HG02938 (cell line): ENCODE measurements at regions not wholly inside any gene's neighbourhood (a gene's known extent, or its start where the extent isn't known, plus 50 kb on each side); places are given as distances from the start of the nearest gene placed in this dataset.
A peak's percentile ranks its signal among the peaks of the same experiment; 100 is the strongest.
"Not testable (repeated sequence)": the region's sequence is repeated elsewhere in the genome, so short reads cannot be mapped to it uniquely, and the experiment has no call there.

Experiments
- ATAC-seq: cut with Tn5 transposase; IDR thresholded peaks from one replicate; pipeline ENCODE4 v1.9.1; 2021; ENCODE audit warnings: mild to moderate bottlenecking, moderate library complexity; ENCODE audit not compliant: unreplicated experiment

- not testable (repeated sequence) for ATAC-seq
Measured at GRCh38 chr3:30541156-30541555, 65.2 kb upstream of the TGFBR2 start.

GRCh38 chr3:30542897-30543296 lies 63.5 kb upstream of the TGFBR2 start:
- no peak for ATAC-seq

- ATAC-seq, result no peak
Measured at GRCh38 chr3:30544812-30545211, 61.6 kb upstream of the TGFBR2 start.

- ATAC-seq, result no peak
Measured at GRCh38 chr3:30546934-30547333, 59.5 kb upstream of the TGFBR2 start.

- ATAC-seq, result no peak
Measured at GRCh38 chr3:30547716-30548115, 58.7 kb upstream of the TGFBR2 start.

GRCh38 chr3:30548600-30548999 lies 57.8 kb upstream of the TGFBR2 start:
- ATAC-seq, result peak; percentile 75

GRCh38 chr3:30549600-30549999 lies 56.8 kb upstream of the TGFBR2 start:
- no peak for ATAC-seq

GRCh38 chr3:30550246-30550645 lies 56.2 kb upstream of the TGFBR2 start:
- ATAC-seq, result no peak

GRCh38 chr3:30551266-30551665 lies 55.1 kb upstream of the TGFBR2 start:
- ATAC-seq, result no peak

- ATAC-seq, result no peak
Measured at GRCh38 chr3:30551927-30552326, 54.5 kb upstream of the TGFBR2 start.

GRCh38 chr3:30553641-30554316 lies 52.6 kb upstream of the TGFBR2 start:
- no peak for ATAC-seq

GRCh38 chr3:30554317-30554690 lies 52.1 kb upstream of the TGFBR2 start:
- no peak for ATAC-seq

GRCh38 chr3:30555968-30556367 lies 50.4 kb upstream of the TGFBR2 start:
- no peak for ATAC-seq
